OCI-LY7 (cell line): ENCODE measurements at regions not wholly inside any gene's neighbourhood (a gene's known extent, or its start where the extent isn't known, plus 50 kb on each side); places are given as distances from the start of the nearest gene placed in this dataset.

Source experiments
- EZH2phosphoT487 ChIP-seq: fragments of 200-600 bp; sonication (generic); IDR thresholded peaks from 2 replicates; pipeline ENCODE4 v1.6.1; 2018; ENCODE audit warnings: low read depth, borderline replicate concordance, mild to moderate bottlenecking, mixed run types, antibody characterized with exemption, low read length, moderate library complexity, mixed read lengths
- TF ChIP-seq, protein P1 (sequence below): fragments of 200-600 bp; sonication (generic); conservative IDR thresholded peaks from 2 replicates; pipeline ENCODE4 v1.5.1; 2014; ENCODE audit warnings: mild to moderate bottlenecking, antibody characterized with exemption, low read length, moderate library complexity, mixed read lengths

DNA sequence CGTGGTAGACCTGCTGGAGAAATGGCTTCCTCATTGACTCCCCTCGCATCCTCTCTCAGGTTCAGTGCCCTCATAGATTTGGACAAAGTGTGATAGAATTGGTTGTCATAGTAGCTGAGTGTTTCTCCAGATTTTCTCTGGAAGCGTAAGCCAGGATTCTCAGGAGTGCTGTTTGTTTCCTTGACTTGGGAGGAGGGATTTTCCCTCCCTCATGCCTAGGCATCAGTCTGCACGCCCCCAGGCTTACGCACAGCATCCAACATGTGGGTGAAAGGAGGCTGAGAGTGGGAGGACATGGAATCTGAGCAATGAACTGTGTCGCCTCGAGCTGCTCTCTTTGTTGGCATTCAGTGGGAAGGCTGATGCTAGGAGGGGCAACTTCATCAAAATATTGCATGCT lies 503.5 kb downstream of the LTN1 start:
- TF ChIP-seq, protein P1, sequence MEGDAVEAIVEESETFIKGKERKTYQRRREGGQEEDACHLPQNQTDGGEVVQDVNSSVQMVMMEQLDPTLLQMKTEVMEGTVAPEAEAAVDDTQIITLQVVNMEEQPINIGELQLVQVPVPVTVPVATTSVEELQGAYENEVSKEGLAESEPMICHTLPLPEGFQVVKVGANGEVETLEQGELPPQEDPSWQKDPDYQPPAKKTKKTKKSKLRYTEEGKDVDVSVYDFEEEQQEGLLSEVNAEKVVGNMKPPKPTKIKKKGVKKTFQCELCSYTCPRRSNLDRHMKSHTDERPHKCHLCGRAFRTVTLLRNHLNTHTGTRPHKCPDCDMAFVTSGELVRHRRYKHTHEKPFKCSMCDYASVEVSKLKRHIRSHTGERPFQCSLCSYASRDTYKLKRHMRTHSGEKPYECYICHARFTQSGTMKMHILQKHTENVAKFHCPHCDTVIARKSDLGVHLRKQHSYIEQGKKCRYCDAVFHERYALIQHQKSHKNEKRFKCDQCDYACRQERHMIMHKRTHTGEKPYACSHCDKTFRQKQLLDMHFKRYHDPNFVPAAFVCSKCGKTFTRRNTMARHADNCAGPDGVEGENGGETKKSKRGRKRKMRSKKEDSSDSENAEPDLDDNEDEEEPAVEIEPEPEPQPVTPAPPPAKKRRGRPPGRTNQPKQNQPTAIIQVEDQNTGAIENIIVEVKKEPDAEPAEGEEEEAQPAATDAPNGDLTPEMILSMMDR: no peak
- TF ChIP-seq EZH2phosphoT487: no peak
